K562 (cell line): ENCODE measurements at regions not wholly inside any gene's neighbourhood (a gene's known extent, or its start where the extent isn't known, plus 50 kb on each side); places are given as distances from the start of the nearest gene placed in this dataset.

Experiments used
- ATAC-seq: fragments of 200-7000 bp; cut with Tn5 transposase; 3 replicates; pipeline ENCODE4 v1.9.1; 2020; ENCODE audit warnings: moderate library complexity
- BruUV-seq: library from RNA; stranded (reverse); fragments of 400-500 nt; replicated peaks from 2 replicates; lab custom pipeline; 2021; lab: Mats Ljungman, UMichigan
- CTCF ChIA-PET: fragments of 300-600 bp; formaldehyde crosslinking; extraction: SDS; loops from one replicate; lab custom pipeline; 2021; ENCODE audit warnings: low intra/inter-chr PET ratio; lab: Yijun Ruan, JAX
- POLR2A ChIA-PET: fragments of 300-600, 350-650 bp; sonication (Branson Sonifier 250); formaldehyde crosslinking; extraction: SDS; loops from one replicate; lab custom pipeline; 2021; ENCODE audit warnings: antibody characterized with exemption, inconsistent platforms; lab: Yijun Ruan, JAX
- DNase-seq, 4 experiments: peaks; one replicate each; pipeline versions ENCODE4 v3.0.0 to v3.0.0-alpha.2; 2011 to 2018; ENCODE audit warnings: low spot score in 3 of 4, mixed read lengths in 3 of 4; ENCODE audit errors: extremely low read depth in 1 of 4
- FAIRE-seq: peaks from 2 replicates; lab custom pipeline; 2011; peaks lifted over from hg19 to GRCh38; lab: Jason Lieb, UNC
- H2AFZ ChIP-seq: 2 replicates; pipeline ENCODE4 v1.6.0; 2011; ENCODE audit warnings: low read depth, low read length, control low read depth, inconsistent platforms
- H3K27ac ChIP-seq: fragments of 200-600 bp; 3 replicates; pipeline ENCODE4 v1.8.0; 2011; ENCODE audit warnings: low read depth, mild to moderate bottlenecking, control low read depth, inconsistent platforms, low read length, moderate library complexity, mixed read lengths; ENCODE audit errors: extremely low read depth
- H3K27me3 ChIP-seq, 2 experiments: fragments of 300-600 bp in 1 of 2; 2 replicates in 1 of 2; 3 replicates in 1 of 2; pipeline versions ENCODE4 v1.6.0 to v1.8.0; 2011; ENCODE audit warnings: inconsistent platforms in 2 of 2, low read length in 2 of 2, mild to moderate bottlenecking in 1 of 2, mixed read lengths in 1 of 2, moderate library complexity in 1 of 2; ENCODE audit not compliant: control insufficient read depth in 2 of 2, insufficient read depth in 2 of 2
- H3K36me3 ChIP-seq: fragments of 300-600 bp; 3 replicates; pipeline ENCODE4 v1.8.0; 2011; ENCODE audit warnings: mild to moderate bottlenecking, low read length, inconsistent platforms; ENCODE audit not compliant: control insufficient read depth, insufficient read depth
- H3K4me1 ChIP-seq, 2 experiments: fragments of 200-600 bp in 1 of 2; replicated peaks in 1 of 2; 2 replicates in 1 of 2; 3 replicates in 1 of 2; pipeline versions ENCODE4 v1.5.1 to v1.8.0; 2011; ENCODE audit warnings: inconsistent platforms in 2 of 2, low read length in 2 of 2, mild to moderate bottlenecking in 1 of 2, mixed read lengths in 1 of 2, moderate library complexity in 1 of 2; ENCODE audit not compliant: control insufficient read depth in 2 of 2, insufficient read depth in 2 of 2
- H3K4me2 ChIP-seq: 2 replicates; pipeline ENCODE4 v1.6.1; 2011; ENCODE audit warnings: low read length, control low read depth, inconsistent platforms, mixed read lengths; ENCODE audit not compliant: insufficient read depth
- H3K4me3 ChIP-seq: fragments of 200-600 bp; sonication (generic), shearing (Covaris generic); 2 replicates; pipeline ENCODE4 v1.5.1; 2016; ENCODE audit warnings: control low read depth, inconsistent platforms
- H3K79me2 ChIP-seq: fragments of 200-600 bp; 3 replicates; pipeline ENCODE4 v1.8.0; 2011; ENCODE audit warnings: low read length, inconsistent platforms; ENCODE audit not compliant: control insufficient read depth, insufficient read depth
- H3K9ac ChIP-seq, 2 experiments: 2 replicates each; pipeline versions ENCODE4 v1.6.0 to v1.6.1; 2011; ENCODE audit warnings: low read depth in 2 of 2, low read length in 2 of 2, control low read depth in 1 of 2, inconsistent platforms in 1 of 2, mild to moderate bottlenecking in 1 of 2, mixed read lengths in 1 of 2; ENCODE audit not compliant: insufficient read depth in 1 of 2
- H3K9me1 ChIP-seq: one replicate; pipeline ENCODE4 v1.6.0; 2011; ENCODE audit warnings: inconsistent platforms, mild to moderate bottlenecking, low read length, moderate library complexity; ENCODE audit not compliant: control insufficient read depth, insufficient read depth
- H3K9me3 ChIP-seq: replicated peaks from 2 replicates; pipeline ENCODE4 v1.5.1; 2011; ENCODE audit warnings: low read depth, low read length, inconsistent platforms; ENCODE audit not compliant: control insufficient read depth, insufficient read depth
- H4K20me1 ChIP-seq: replicated peaks from 2 replicates; pipeline ENCODE4 v1.6.1; 2011; ENCODE audit warnings: low read length, inconsistent platforms, mixed read lengths; ENCODE audit not compliant: control insufficient read depth, insufficient read depth
- KDM2B ChIP-seq: fragments of 250-450 bp; sonication (Bioruptor Pico); IDR thresholded peaks from 2 replicates; pipeline ENCODE4 v1.8.0; 2021; ENCODE audit warnings: mild to moderate bottlenecking, moderate library complexity
- MBD1 ChIP-seq: fragments of 250-450 bp; sonication (Bioruptor Pico); IDR thresholded peaks from 2 replicates; pipeline ENCODE4 v1.8.0; 2022; ENCODE audit warnings: inconsistent platforms
- PBX2 ChIP-seq, 2 experiments: IDR thresholded peaks in 1 of 2; conservative IDR thresholded peaks in 1 of 2; 2 replicates each; pipeline ENCODE4 v1.6.1; 2016; ENCODE audit warnings: low read depth in 2 of 2, mild to moderate bottlenecking in 1 of 2, missing compliant biosample characterization in 1 of 2, missing genetic modification characterization in 1 of 2, moderate library complexity in 1 of 2
- SP1 ChIP-seq: sonication (generic); formaldehyde crosslinking; IDR thresholded peaks from 2 replicates; pipeline ENCODE4 v1.8.1; 2022; ENCODE audit warnings: mild to moderate bottlenecking, missing genetic modification reagents
- TCF3 ChIP-seq: sonication (generic); formaldehyde crosslinking; IDR thresholded peaks from 2 replicates; pipeline ENCODE4 v1.4.0; 2020; ENCODE audit warnings: mild to moderate bottlenecking, missing genetic modification reagents
- WGBS: fragments of 100-300 bp; shearing (Covaris generic); methylation state at CpG from one replicate; pipeline ENCODE4 v1.1.6; 2016; ENCODE audit warnings: low coverage, mixed read lengths; ENCODE audit not compliant: insufficient coverage; ENCODE audit errors: missing lambda C conversion rate; 5-methylcytosine and 5-hydroxymethylcytosine counted together
- in situ Hi-C: fragments of 300-500 bp; cut with MboI; formaldehyde crosslinking; loops from 4 replicates; pipeline ENCODE4 v1.15.0; 2018; ENCODE audit warnings: inconsistent platforms, mixed read lengths
- intact Hi-C: fragments of 100-400 bp; cut with micrococcal nuclease; formaldehyde crosslinking; loops from 2 replicates; pipeline ENCODE4 v1.14.2; 2022

GRCh38 chr2:58769111-58769863 lies 528.2 kb upstream of the FANCL start:
- peak overlapping the region; percentile 64 for H2AFZ ChIP-seq
- H3K4me3 ChIP-seq = no peak overlapping the region
- no peaks in the 10 kb centered on the region for H3K27me3 ChIP-seq
- no peaks in the 10 kb centered on the region for H4K20me1 ChIP-seq
- in situ Hi-C loops (no loop called here), intact Hi-C loops (loop anchor here (10.0 kb wide), 1 partner anchor 206 kb away; no protein-coding TSS in a partner anchor)
- ChIA-PET CTCF (no interaction called here), POLR2A (no interaction called here)
- H3K9ac ChIP-seq = no peak overlapping the region
- DNase-seq = no peak
- no peak overlapping the region for H3K4me2 ChIP-seq
- H3K9me3 ChIP-seq = no peaks in the 10 kb centered on the region
- no peak overlapping the region for H3K27ac ChIP-seq
- H3K79me2 ChIP-seq = no peaks in the 10 kb centered on the region
- WGBS = 43% methylated on average over 14 of the region's 14 CpGs
- FAIRE-seq = no peak
- TF ChIP-seq SP1 (CRISPR knock-in tag) = no peak
- TF ChIP-seq PBX2 (CRISPR knock-in tag; IDR thresholded peaks at IDR 0.05; ENCODE audit: low read depth) = no peak
- no peak for TF ChIP-seq PBX2 (tag; conservative IDR thresholded peaks at IDR 0.05; ENCODE audit: low read depth)
- TF ChIP-seq KDM2B (CRISPR knock-in tag) = no peak
- TF ChIP-seq MBD1 (CRISPR knock-in tag) = no peak
- TF ChIP-seq TCF3 (CRISPR knock-in tag) = no peak
- no peaks in the 10 kb centered on the region for H3K36me3 ChIP-seq
- no TSS peak for BruUV-seq
- 0 out of 3 replicates have a peak, but pooled peaks have one; percentile 26 for ATAC-seq
- H3K9me1 ChIP-seq = no peaks in the 10 kb centered on the region
- H3K4me1 ChIP-seq = peaks cover 0 to 5% of the 10 kb centered on the region in 2 experiments; a peak in 1 of 5 replicates
